GM23338 (cell line): ENCODE measurements at regions not wholly inside any gene's neighbourhood (a gene's known extent, or its start where the extent isn't known, plus 50 kb on each side); places are given as distances from the start of the nearest gene placed in this dataset.

Experiments
- ATAC-seq: fragments of 200-7000 bp; cut with Tn5 transposase; 3 replicates; pipeline ENCODE4 v1.9.1; 2020
- DNase-seq: peaks from one replicate; pipeline ENCODE4 v3.0.0-alpha.2; 2015; ENCODE audit warnings: low spot score
- H2AFZ ChIP-seq: fragments of 200-600 bp; sonication (generic); 2 replicates; pipeline ENCODE4 v1.8.0; 2016; ENCODE audit warnings: antibody characterized with exemption, mild to moderate bottlenecking, moderate library complexity
- H3F3A ChIP-seq: fragments of 200-600 bp; sonication (generic); replicated peaks from 2 replicates; pipeline ENCODE4 v1.8.0; 2017; ENCODE audit warnings: antibody characterized with exemption, mixed run types, low read depth
- H3K27ac ChIP-seq: fragments of 200-600 bp; sonication (generic); 2 replicates; pipeline ENCODE4 v1.6.1; 2016; ENCODE audit warnings: low read depth
- H3K27me3 ChIP-seq: fragments of 200-600 bp; sonication (generic); 2 replicates; pipeline ENCODE4 v1.8.0; 2016; ENCODE audit warnings: mild to moderate bottlenecking, mixed run types, moderate library complexity; ENCODE audit not compliant: insufficient read depth
- H3K36me3 ChIP-seq: fragments of 200-600 bp; sonication (generic); 2 replicates; pipeline ENCODE4 v1.8.0; 2016; ENCODE audit warnings: mild to moderate bottlenecking; ENCODE audit not compliant: insufficient read depth
- H3K4me1 ChIP-seq: fragments of 200-600 bp; sonication (generic); 2 replicates; pipeline ENCODE4 v1.8.0; 2016; ENCODE audit warnings: mild to moderate bottlenecking, moderate library complexity; ENCODE audit not compliant: insufficient read depth
- H3K4me2 ChIP-seq: fragments of 200-600 bp; sonication (generic); 2 replicates; pipeline ENCODE4 v1.7.1; 2017; ENCODE audit warnings: mixed run types
- H3K4me3 ChIP-seq: fragments of 200-600 bp; sonication (generic); 2 replicates; pipeline ENCODE4 v1.6.1; 2016; ENCODE audit warnings: mixed run types
- H3K79me2 ChIP-seq: fragments of 200-600 bp; sonication (generic); replicated peaks from 2 replicates; pipeline ENCODE4 v1.8.0; 2017; ENCODE audit warnings: mild to moderate bottlenecking; ENCODE audit not compliant: insufficient read depth
- H3K9me2 ChIP-seq: fragments of 200-600 bp; sonication (generic); 2 replicates; pipeline ENCODE4 v1.8.0; 2017; ENCODE audit not compliant: insufficient read depth
- H4K20me1 ChIP-seq: fragments of 200-600 bp; sonication (generic); replicated peaks from 2 replicates; pipeline ENCODE4 v1.8.0; 2017; ENCODE audit warnings: mild to moderate bottlenecking; ENCODE audit not compliant: insufficient read depth
- H3K27ac Mint-ChIP-seq: 2 replicates; pipeline ENCODE4 v1.8.0; 2020; ENCODE audit warnings: inconsistent platforms, mild to moderate bottlenecking, moderate library complexity, mixed read lengths
- H3K27me3 Mint-ChIP-seq: 3 replicates; pipeline ENCODE4 v1.8.0; 2022; ENCODE audit warnings: low read depth, mild to moderate bottlenecking, moderate library complexity, mixed read lengths, inconsistent platforms; ENCODE audit not compliant: insufficient read depth, poor library complexity
- H3K36me3 Mint-ChIP-seq: 3 replicates; pipeline ENCODE4 v1.8.0; 2021; ENCODE audit warnings: low read depth, mild to moderate bottlenecking, inconsistent platforms, moderate library complexity, mixed read lengths
- H3K4me1 Mint-ChIP-seq: 3 replicates; pipeline ENCODE4 v1.8.0; 2020; ENCODE audit warnings: mild to moderate bottlenecking, inconsistent platforms, mixed read lengths
- H3K4me3 Mint-ChIP-seq: 3 replicates; pipeline ENCODE4 v1.8.0; 2021; ENCODE audit warnings: moderate library complexity, mild to moderate bottlenecking, inconsistent platforms, mixed read lengths
- H3K9me3 Mint-ChIP-seq: 3 replicates; pipeline ENCODE4 v1.8.0; 2020; ENCODE audit warnings: moderate library complexity, mild to moderate bottlenecking, inconsistent platforms, mixed read lengths
- EZH2 ChIP-seq: fragments of 200-600 bp; sonication (generic); IDR thresholded peaks from one replicate; pipeline ENCODE4 v1.8.0; 2017; ENCODE audit warnings: antibody characterized with exemption, mild to moderate bottlenecking, low read depth; ENCODE audit not compliant: unreplicated experiment
- NANOG ChIP-seq: IDR thresholded peaks from 2 replicates; pipeline ENCODE4 v1.6.1; 2016; ENCODE audit warnings: antibody characterized with exemption, borderline replicate concordance
- STAT1 ChIP-seq: IDR thresholded peaks from one replicate; pipeline ENCODE4 v1.6.1; 2016; ENCODE audit warnings: antibody characterized with exemption; ENCODE audit not compliant: unreplicated experiment
- ZNF114 ChIP-seq: fragments of 250-450 bp; sonication (Bioruptor Pico); IDR thresholded peaks from 2 replicates; pipeline ENCODE4 v1.5.0; 2020; ENCODE audit warnings: mild to moderate bottlenecking, moderate library complexity
- ZNF331 ChIP-seq: fragments of 250-450 bp; sonication (Bioruptor Pico); IDR thresholded peaks from 2 replicates; pipeline ENCODE4 v1.5.0; 2020; ENCODE audit warnings: low read depth, mild to moderate bottlenecking, moderate library complexity
- TF ChIP-seq, protein P1 (sequence below), 2 experiments: fragments of 200-600 bp in 1 of 2; sonication (generic) in 1 of 2; conservative IDR thresholded peaks; 2 replicates each; pipeline versions ENCODE4 v1.5.1 to v1.6.1; 2016 to 2017; ENCODE audit warnings: antibody characterized with exemption in 2 of 2, low read depth in 2 of 2, mild to moderate bottlenecking in 2 of 2, moderate library complexity in 1 of 2
- TF ChIP-seq, protein P2 (sequence below): IDR thresholded peaks from one replicate; pipeline ENCODE4 v1.6.1; 2018; ENCODE audit warnings: antibody characterized with exemption; ENCODE audit not compliant: unreplicated experiment
- TF ChIP-seq, protein P3 (sequence below): IDR thresholded peaks from 2 replicates; pipeline ENCODE4 v1.6.1; 2016; ENCODE audit warnings: antibody characterized with exemption

DNA sequence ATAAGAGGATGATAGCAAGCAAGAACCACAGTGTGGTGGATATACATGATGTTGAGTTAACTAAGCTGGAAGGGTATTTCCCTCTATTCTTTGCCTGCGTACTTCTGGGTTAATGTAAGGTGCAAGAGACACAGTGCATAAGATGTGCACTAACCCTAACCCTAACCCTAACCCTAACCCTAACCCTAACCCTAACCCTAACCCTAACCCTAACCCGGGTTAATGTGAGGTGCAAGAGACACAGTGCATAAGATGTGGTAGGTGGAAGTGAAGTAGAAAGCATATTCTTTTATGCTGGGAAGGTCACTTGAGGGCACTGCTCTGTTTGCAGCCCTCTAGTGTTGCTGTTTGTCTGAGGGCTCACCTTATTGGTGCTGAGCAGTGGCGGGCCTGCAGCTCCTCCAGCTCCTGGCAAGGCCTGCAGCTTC is 181.5 kb upstream of the ITGA4 start:
- H3K36me3 ChIP-seq = no peaks in the 10 kb centered on the region
- H3K79me2 ChIP-seq = no peaks in the 10 kb centered on the region
- no peaks in the 10 kb centered on the region for H4K20me1 ChIP-seq
- Mint-ChIP-seq H3K27ac (no peak overlapping the region), H3K9me3 (no peaks in the 10 kb centered on the region), H3K4me1 (no peaks in the 10 kb centered on the region), H3K4me3 (no peak overlapping the region), H3K36me3 (no peaks in the 10 kb centered on the region), H3K27me3 (peaks cover 3% of the 10 kb centered on the region)
- peak overlapping the region; percentile 53; the same call in 1 of the 2 replicates for H2AFZ ChIP-seq
- no peaks in the 10 kb centered on the region for H3F3A ChIP-seq
- no peak overlapping the region for H3K4me3 ChIP-seq
- H3K4me1 ChIP-seq = no peaks in the 10 kb centered on the region
- no peaks in the 10 kb centered on the region for H3K9me2 ChIP-seq
- peak; percentile 93 for ATAC-seq
- DNase-seq = peak; percentile 41
- no peak overlapping the region for H3K4me2 ChIP-seq
- H3K27ac ChIP-seq = no peak overlapping the region
- TF ChIP-seq ZNF114 (CRISPR knock-in tag) = no peak
- TF ChIP-seq, protein P1, sequence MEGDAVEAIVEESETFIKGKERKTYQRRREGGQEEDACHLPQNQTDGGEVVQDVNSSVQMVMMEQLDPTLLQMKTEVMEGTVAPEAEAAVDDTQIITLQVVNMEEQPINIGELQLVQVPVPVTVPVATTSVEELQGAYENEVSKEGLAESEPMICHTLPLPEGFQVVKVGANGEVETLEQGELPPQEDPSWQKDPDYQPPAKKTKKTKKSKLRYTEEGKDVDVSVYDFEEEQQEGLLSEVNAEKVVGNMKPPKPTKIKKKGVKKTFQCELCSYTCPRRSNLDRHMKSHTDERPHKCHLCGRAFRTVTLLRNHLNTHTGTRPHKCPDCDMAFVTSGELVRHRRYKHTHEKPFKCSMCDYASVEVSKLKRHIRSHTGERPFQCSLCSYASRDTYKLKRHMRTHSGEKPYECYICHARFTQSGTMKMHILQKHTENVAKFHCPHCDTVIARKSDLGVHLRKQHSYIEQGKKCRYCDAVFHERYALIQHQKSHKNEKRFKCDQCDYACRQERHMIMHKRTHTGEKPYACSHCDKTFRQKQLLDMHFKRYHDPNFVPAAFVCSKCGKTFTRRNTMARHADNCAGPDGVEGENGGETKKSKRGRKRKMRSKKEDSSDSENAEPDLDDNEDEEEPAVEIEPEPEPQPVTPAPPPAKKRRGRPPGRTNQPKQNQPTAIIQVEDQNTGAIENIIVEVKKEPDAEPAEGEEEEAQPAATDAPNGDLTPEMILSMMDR (conservative IDR thresholded peaks at IDR 0.05; ENCODE audit: low read depth in 2 of 2) = peak in 1 of 2 experiments; percentile 29; a peak in 1 of 4 replicates
- H3K27me3 ChIP-seq = no peaks in the 10 kb centered on the region

DNA sequence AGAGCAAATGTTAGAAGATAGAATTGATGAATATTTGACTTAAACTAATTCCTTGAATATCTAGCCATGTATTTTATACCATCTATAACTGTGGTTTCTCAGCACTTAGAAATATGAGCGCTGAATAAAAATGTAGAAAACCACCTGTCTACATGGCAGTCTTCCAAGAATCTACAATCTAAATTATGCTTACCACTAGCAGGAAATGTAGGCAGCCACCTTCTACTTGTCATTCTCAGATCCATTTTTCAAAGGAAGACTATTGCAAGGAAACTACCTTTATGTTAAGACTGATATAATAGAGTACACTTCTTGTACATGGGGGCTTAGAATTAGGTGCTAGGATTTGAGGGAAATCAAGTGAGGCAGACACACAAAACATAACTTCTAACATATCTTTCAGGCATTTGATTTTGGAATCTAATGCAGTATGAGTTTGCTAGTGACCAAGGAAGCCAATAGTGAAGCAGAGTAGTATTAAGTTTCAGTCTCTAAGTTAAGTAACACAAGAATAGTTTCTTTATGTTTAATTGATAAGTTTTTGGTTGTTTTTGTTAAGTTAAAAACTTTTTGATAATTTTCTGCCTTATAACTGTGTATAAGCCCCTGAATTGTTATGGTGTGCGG is 175.9 kb upstream of the ITGA4 start:
- Mint-ChIP-seq H3K9me3 (no peaks in the 10 kb centered on the region), H3K4me3 (no peak overlapping the region), H3K27me3 (no peaks in the 10 kb centered on the region), H3K27ac (no peak overlapping the region), H3K4me1 (no peaks in the 10 kb centered on the region), H3K36me3 (no peaks in the 10 kb centered on the region)
- Histone ChIP-seq H3K27me3 (no peaks in the 10 kb centered on the region), H3F3A (no peaks in the 10 kb centered on the region), H3K79me2 (no peaks in the 10 kb centered on the region), H4K20me1 (no peaks in the 10 kb centered on the region), H3K4me1 (no peaks in the 10 kb centered on the region), H2AFZ (no peak overlapping the region), H3K4me2 (no peak overlapping the region), H3K36me3 (no peaks in the 10 kb centered on the region), H3K27ac (no peak overlapping the region), H3K4me3 (no peak overlapping the region), H3K9me2 (no peaks in the 10 kb centered on the region)
- DNase-seq (no peak), ATAC-seq (no peak)
- TF ChIP-seq, protein P2, sequence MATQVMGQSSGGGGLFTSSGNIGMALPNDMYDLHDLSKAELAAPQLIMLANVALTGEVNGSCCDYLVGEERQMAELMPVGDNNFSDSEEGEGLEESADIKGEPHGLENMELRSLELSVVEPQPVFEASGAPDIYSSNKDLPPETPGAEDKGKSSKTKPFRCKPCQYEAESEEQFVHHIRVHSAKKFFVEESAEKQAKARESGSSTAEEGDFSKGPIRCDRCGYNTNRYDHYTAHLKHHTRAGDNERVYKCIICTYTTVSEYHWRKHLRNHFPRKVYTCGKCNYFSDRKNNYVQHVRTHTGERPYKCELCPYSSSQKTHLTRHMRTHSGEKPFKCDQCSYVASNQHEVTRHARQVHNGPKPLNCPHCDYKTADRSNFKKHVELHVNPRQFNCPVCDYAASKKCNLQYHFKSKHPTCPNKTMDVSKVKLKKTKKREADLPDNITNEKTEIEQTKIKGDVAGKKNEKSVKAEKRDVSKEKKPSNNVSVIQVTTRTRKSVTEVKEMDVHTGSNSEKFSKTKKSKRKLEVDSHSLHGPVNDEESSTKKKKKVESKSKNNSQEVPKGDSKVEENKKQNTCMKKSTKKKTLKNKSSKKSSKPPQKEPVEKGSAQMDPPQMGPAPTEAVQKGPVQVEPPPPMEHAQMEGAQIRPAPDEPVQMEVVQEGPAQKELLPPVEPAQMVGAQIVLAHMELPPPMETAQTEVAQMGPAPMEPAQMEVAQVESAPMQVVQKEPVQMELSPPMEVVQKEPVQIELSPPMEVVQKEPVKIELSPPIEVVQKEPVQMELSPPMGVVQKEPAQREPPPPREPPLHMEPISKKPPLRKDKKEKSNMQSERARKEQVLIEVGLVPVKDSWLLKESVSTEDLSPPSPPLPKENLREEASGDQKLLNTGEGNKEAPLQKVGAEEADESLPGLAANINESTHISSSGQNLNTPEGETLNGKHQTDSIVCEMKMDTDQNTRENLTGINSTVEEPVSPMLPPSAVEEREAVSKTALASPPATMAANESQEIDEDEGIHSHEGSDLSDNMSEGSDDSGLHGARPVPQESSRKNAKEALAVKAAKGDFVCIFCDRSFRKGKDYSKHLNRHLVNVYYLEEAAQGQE = no peak
- TF ChIP-seq, protein P3, sequence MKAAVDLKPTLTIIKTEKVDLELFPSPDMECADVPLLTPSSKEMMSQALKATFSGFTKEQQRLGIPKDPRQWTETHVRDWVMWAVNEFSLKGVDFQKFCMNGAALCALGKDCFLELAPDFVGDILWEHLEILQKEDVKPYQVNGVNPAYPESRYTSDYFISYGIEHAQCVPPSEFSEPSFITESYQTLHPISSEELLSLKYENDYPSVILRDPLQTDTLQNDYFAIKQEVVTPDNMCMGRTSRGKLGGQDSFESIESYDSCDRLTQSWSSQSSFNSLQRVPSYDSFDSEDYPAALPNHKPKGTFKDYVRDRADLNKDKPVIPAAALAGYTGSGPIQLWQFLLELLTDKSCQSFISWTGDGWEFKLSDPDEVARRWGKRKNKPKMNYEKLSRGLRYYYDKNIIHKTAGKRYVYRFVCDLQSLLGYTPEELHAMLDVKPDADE = no peak
- TF ChIP-seq ZNF331 = no peak
- TF ChIP-seq EZH2 = no peak
- TF ChIP-seq NANOG = no peak
- no peak for TF ChIP-seq STAT1
- no peak for TF ChIP-seq ZNF114 (CRISPR knock-in tag)
